Activated naive CD8-positive, alpha-beta T cell treated with anti-CD3 and anti-CD28 coated beads, Interleukin-2, amount 10 ng/mL, durations not matched to agents 7 days and 5 days (primary cell): ENCODE measurements at regions not wholly inside any gene's neighbourhood (a gene's known extent, or its start where the extent isn't known, plus 50 kb on each side); places are given as distances from the start of the nearest gene placed in this dataset.
"Not testable (repeated sequence)": the region's sequence is repeated elsewhere in the genome, so short reads cannot be mapped to it uniquely, and the experiment has no call there.

Source experiments
- ATAC-seq: fragments of 150-1000 bp; cut with Tn5 transposase; one replicate; pipeline ENCODE4 v1.10.0; 2021; ENCODE audit warnings: low read depth, moderate library complexity
- POLR2A ChIA-PET: fragments of 350-600 bp; sonication (Branson Sonifier 250); formaldehyde crosslinking; loops from one replicate; lab custom pipeline; 2021; ENCODE audit warnings: antibody characterized with exemption; lab: Charles Lee
- DNase-seq: peaks from one replicate; pipeline ENCODE4 v3.0.0; 2021
- H3K27ac Mint-ChIP-seq: one replicate; pipeline ENCODE4 v1.8.0; 2022; ENCODE audit warnings: mild to moderate bottlenecking, mixed read lengths
- H3K27me3 Mint-ChIP-seq: one replicate; pipeline ENCODE4 v1.8.0; 2022; ENCODE audit warnings: mild to moderate bottlenecking, moderate library complexity, mixed read lengths
- H3K36me3 Mint-ChIP-seq: one replicate; pipeline ENCODE4 v1.8.0; 2021; ENCODE audit warnings: mild to moderate bottlenecking, mixed read lengths
- H3K4me1 Mint-ChIP-seq: one replicate; pipeline ENCODE4 v1.8.0; 2021; ENCODE audit warnings: mixed read lengths
- H3K4me3 Mint-ChIP-seq: one replicate; pipeline ENCODE4 v1.8.0; 2022; ENCODE audit warnings: mild to moderate bottlenecking, moderate library complexity, mixed read lengths
- H3K9me3 Mint-ChIP-seq: one replicate; pipeline ENCODE4 v1.8.0; 2021; ENCODE audit warnings: mixed read lengths

DNA sequence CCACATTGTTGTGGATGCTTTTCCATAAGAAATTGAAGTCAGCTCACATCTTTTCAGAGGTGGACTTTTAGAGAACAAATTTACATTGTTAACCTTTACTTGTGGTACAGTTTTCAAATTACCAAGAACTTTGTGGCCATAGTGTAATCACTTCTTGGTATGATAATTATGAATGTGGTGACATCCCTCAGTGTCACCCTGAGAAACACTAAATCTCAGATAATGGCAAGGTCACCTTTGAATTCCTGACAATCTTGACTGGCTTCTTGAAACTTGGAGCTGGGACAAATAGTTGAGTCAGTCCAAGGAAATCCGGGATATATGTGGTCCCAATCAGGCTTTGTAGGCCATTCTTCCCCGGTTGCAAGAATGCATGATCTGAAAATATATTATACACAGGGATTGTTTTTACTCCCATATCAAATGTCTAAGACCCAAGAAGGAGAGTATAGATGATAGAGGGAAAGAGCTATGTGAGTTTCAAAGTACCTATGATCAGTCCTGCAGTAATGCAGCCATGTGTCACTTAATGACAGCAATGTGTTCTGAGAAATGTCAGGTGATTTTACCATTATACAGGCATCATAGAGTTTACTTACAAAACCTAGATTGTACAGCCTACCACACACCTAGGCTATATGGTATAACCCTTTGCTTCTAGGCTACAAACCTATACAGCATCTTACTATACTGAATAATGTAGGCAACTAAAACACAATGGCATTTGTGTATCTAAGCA, 120.8 kb upstream of the MTHFD1L start:
- ATAC-seq = no peak
- Mint-ChIP-seq H3K36me3 (no peaks in the 10 kb centered on the region), H3K4me1 (no peaks in the 10 kb centered on the region), H3K27me3 (peaks cover 13% of the 10 kb centered on the region), H3K27ac (no peak overlapping the region), H3K9me3 (no peaks in the 10 kb centered on the region), H3K4me3 (no peak overlapping the region)
- no peak for DNase-seq
- POLR2A ChIA-PET = no interaction called here

DNA sequence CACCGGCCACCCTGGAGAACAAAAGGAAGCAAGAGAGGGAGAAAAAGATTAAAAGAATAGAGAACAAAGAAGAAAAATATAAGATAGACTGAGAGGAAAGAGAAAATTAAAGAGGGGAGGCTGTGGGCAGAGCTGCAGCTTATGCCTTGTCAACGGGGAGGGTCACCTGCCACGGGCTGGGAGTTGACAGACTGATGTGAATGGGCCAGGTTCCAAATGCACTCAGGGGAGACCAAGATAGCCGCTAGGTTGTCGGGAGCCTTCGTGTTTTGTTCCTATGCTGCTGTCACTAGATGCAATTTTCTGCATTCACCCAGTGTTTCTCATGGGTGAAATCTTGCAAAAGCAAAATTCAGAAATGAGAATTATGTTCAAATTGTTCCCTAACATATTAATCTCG, 119.6 kb upstream of the MTHFD1L start:
- ATAC-seq (no peak), DNase-seq (no peak)
- POLR2A ChIA-PET = no interaction called here
- no peaks in the 10 kb centered on the region for H3K9me3 Mint-ChIP-seq
- no peaks in the 10 kb centered on the region for H3K36me3 Mint-ChIP-seq
- H3K4me3 Mint-ChIP-seq = no peak overlapping the region
- no peaks in the 10 kb centered on the region for H3K4me1 Mint-ChIP-seq
- H3K27ac Mint-ChIP-seq = no peak overlapping the region
- peaks cover 13% of the 10 kb centered on the region for H3K27me3 Mint-ChIP-seq

DNA sequence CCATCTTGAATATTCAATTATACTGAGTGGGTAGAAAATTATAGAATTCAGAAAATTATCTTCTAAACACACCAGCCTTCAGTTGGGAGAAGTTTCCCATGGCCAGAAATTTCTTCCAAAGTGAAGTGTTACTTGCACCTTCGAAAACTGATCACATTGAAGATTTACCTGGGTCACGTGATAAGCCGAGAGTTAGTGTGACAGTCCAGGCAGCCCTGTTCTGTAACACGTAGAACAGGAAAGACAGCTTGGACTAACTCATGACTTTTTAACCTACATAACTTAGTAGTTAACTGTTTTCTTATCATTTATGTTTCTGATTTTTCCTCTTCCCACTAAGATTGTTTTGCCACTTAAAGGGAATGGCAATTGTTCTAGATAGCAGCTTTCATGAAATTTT, 118.3 kb upstream of the MTHFD1L start:
- H3K27me3 Mint-ChIP-seq = peaks cover 13% of the 10 kb centered on the region
- H3K9me3 Mint-ChIP-seq = no peaks in the 10 kb centered on the region
- POLR2A ChIA-PET = no interaction called here
- DNase-seq (no peak), ATAC-seq (no peak)
- no peaks in the 10 kb centered on the region for H3K4me1 Mint-ChIP-seq
- H3K27ac Mint-ChIP-seq = no peak overlapping the region
- no peaks in the 10 kb centered on the region for H3K36me3 Mint-ChIP-seq
- no peak overlapping the region for H3K4me3 Mint-ChIP-seq

DNA sequence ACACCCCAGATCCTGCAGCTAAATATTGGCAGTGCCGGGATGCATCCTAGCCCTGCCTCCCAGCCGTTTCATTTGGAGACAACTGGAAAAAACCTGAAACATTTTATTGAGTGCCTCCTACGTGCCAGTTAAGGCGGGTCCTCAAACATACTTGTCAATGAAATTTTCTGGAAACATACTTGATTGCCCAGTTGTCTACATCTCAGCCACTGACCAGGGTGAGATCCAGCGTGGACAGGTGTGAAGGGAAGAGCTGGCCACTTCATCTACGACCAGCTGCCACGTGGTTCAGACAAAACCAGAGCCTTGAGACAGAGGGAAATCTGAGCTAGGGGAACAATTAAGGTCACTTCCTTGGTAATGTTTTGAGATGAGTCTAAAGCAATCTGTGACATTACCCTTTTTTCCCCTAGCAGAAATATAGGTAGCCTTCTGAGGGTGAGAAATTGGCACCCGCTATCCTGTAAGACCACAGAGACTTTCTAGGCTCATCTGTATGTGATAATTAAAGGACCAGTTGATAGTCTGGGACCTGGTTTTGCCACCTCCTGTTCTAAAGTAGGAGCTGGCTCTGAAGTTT, 116.3 kb upstream of the MTHFD1L start:
- DNase-seq (no peak), ATAC-seq (no peak)
- POLR2A ChIA-PET = interaction anchor here (0.7 kb wide), 1 partner anchor 334 kb away, joined by 4 read pairs; no protein-coding TSS in a partner anchor
- no peaks in the 10 kb centered on the region for H3K9me3 Mint-ChIP-seq
- H3K4me1 Mint-ChIP-seq = no peaks in the 10 kb centered on the region
- no peak overlapping the region for H3K4me3 Mint-ChIP-seq
- no peaks in the 10 kb centered on the region for H3K36me3 Mint-ChIP-seq
- H3K27me3 Mint-ChIP-seq = peaks cover 13% of the 10 kb centered on the region
- no peak overlapping the region for H3K27ac Mint-ChIP-seq

DNA sequence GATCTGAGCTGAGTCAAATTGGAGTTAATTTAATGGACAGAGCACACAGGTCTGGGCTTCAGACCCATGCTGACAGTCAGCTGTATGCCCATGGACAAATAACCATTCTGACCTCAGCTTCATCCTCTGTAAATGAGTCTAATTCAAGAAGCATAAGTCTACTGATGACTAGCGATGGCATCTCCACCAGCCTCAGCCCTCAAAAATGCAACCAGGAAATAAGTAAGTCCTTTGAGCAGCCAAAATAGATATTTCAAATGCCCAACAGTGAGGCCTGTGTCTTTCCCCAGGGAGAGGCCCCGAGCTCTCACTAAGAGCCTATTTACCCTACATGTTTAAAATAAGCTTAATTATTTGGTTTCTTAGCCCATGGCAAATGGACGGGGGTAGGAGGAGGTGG, 114.2 kb upstream of the MTHFD1L start:
- no peak overlapping the region for H3K27ac Mint-ChIP-seq
- H3K36me3 Mint-ChIP-seq = no peaks in the 10 kb centered on the region
- no peaks in the 10 kb centered on the region for H3K4me1 Mint-ChIP-seq
- POLR2A ChIA-PET = no interaction called here
- DNase-seq (no peak), ATAC-seq (no peak)
- H3K27me3 Mint-ChIP-seq = peaks cover 8% of the 10 kb centered on the region
- no peak overlapping the region for H3K4me3 Mint-ChIP-seq
- no peaks in the 10 kb centered on the region for H3K9me3 Mint-ChIP-seq

DNA sequence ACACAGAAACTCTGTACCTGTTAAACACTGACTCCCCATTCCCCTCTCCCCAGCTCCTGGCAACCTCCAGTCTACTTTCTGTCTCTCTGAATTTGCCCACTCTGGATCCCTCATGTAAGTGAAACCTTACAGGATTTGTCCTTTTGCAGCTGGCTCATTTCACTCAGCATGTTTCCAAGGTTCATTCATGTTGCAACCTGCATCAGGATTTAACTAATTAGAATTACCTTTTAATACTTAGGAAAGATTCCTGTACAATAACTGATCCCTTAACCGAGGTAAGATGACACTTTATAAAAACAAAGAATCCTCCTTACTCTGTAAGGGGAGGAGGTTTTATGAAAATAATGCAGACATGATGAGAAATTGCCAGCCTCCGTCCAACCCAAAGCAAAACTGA, 113.1 kb upstream of the MTHFD1L start:
- Mint-ChIP-seq H3K4me1 (no peaks in the 10 kb centered on the region), H3K27ac (no peak overlapping the region), H3K36me3 (no peaks in the 10 kb centered on the region), H3K9me3 (no peaks in the 10 kb centered on the region), H3K4me3 (no peak overlapping the region), H3K27me3 (peaks cover 2% of the 10 kb centered on the region)
- DNase-seq (no peak), ATAC-seq (no peak)
- POLR2A ChIA-PET = no interaction called here

DNA sequence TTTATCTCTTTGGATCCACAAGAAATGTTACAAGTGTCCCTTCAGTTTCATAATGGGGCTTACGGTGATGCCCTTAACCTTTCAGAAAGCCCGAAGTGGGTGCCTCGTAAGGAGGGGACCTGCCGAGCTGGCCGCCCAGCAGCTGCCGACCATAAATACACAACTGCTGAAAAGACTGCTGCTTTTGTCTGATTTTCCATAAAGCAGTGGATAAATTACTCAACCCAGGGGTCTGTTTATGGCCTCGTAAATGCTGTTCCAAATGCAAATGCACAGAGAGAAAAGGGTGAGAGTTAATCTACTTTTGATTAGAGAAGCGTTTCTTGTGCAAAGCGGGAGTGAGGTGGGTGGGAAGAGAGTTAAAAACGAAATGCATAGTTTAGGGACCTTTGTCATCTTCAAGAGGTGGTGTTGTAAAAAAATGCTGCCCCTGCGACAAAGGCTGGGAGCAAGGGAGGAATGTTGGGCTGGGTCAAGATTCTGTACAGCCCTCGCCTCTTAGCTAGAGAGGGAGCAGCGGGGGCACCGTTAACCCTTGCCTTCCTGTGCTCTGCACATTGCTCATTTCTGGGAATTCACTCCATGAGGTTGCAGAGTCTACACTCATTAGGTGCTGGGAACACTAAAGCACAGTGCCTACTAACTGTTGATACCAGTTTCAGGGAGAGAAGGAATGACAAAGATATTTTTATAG, 112.0 kb upstream of the MTHFD1L start:
- POLR2A ChIA-PET = no interaction called here
- H3K36me3 Mint-ChIP-seq = no peaks in the 10 kb centered on the region
- no peak overlapping the region for H3K27ac Mint-ChIP-seq
- no peaks in the 10 kb centered on the region for H3K4me1 Mint-ChIP-seq
- ATAC-seq (no peak), DNase-seq (no peak)
- H3K4me3 Mint-ChIP-seq = no peak overlapping the region
- peaks cover 2% of the 10 kb centered on the region for H3K27me3 Mint-ChIP-seq
- H3K9me3 Mint-ChIP-seq = no peaks in the 10 kb centered on the region

DNA sequence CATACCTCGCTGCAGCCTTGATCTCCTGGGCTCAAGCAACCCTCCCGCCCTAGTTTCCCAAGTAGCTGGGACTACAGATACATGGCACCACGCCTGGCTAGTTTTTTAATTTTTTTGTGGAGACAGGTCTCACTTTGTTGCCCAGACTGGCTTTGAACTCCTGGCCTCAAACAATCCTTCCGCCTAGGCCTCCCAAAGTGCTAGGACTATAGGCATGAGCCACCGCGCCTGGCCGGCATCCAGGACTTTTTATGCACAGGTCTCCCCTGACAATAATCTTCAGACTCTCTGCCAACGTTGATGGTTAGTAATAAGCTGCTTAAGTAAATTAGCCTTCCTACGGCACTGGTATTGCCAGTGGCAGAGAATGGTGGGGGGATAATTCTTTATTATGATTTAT, 110.5 kb upstream of the MTHFD1L start:
- Mint-ChIP-seq H3K27me3 (peaks cover 2% of the 10 kb centered on the region), H3K36me3 (no peaks in the 10 kb centered on the region), H3K9me3 (no peaks in the 10 kb centered on the region), H3K4me3 (no peak overlapping the region), H3K4me1 (no peaks in the 10 kb centered on the region), H3K27ac (no peak overlapping the region)
- POLR2A ChIA-PET = no interaction called here
- ATAC-seq (no peak), DNase-seq (no peak)

DNA sequence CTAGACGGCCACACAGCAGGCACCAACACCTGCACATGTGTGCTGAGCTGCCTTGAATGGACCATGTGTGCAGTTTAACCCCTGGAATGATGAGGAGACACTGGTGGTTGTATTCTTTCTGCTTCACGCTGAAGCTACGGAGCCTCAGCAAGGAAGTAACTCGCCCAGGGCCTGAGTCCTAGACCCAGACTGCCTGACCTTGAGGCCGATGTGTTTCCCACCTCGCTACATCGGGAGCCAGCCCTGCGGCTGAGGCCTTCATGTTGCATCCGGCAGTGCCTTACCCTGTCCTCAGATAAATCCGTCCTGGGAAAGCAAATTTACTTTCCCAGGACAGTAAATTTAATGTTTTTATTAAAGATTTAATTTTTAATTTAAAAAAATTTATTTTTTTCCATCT, 110.0 kb upstream of the MTHFD1L start:
- no peak overlapping the region for H3K4me3 Mint-ChIP-seq
- no peak overlapping the region for H3K27ac Mint-ChIP-seq
- H3K9me3 Mint-ChIP-seq = no peaks in the 10 kb centered on the region
- H3K27me3 Mint-ChIP-seq = peaks cover 2% of the 10 kb centered on the region
- POLR2A ChIA-PET = no interaction called here
- no peaks in the 10 kb centered on the region for H3K36me3 Mint-ChIP-seq
- ATAC-seq = no peak
- no peaks in the 10 kb centered on the region for H3K4me1 Mint-ChIP-seq
- DNase-seq = no peak

DNA sequence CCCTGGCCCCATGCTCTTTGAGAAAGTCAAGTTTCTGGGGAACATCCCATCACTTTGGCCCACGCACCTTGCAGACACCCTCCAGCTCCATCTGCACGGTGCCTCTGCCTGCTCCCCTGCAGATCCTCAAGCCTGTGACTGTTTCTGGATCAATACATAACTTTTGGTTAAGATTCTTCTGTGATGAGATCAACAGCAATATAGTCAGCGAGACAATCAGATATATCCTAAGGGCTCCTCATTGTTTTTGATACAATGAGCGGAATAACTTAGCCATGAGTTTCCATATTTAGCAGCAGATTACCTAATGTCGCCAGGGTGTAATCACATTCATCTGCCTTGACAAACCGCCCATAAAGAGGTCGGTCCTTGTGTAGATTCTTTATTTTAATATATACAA, 109.3 kb upstream of the MTHFD1L start:
- no peaks in the 10 kb centered on the region for H3K36me3 Mint-ChIP-seq
- no peak overlapping the region for H3K4me3 Mint-ChIP-seq
- H3K27ac Mint-ChIP-seq = no peak overlapping the region
- no peaks in the 10 kb centered on the region for H3K4me1 Mint-ChIP-seq
- peaks cover 2% of the 10 kb centered on the region for H3K27me3 Mint-ChIP-seq
- POLR2A ChIA-PET = no interaction called here
- no peak for ATAC-seq
- H3K9me3 Mint-ChIP-seq = no peaks in the 10 kb centered on the region
- no peak for DNase-seq

DNA sequence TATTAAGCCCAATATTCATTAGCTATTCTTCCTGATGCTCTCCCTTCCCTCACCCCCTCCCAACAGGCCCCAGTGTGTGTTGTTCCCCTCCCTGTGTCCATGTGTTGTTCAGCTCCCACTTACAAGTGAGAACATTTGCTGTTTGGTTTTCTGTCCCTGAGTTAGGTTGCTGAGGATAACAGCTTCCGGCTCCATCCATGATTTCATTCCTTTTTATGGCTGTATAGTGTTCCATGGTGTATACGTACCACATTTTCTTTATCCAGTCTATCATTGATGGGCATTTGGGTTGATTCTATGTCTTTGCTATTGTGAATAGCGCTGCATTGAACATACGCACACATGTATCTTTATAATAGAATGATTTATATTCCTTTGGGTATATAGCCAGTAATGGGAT, 107.7 kb upstream of the MTHFD1L start:
- DNase-seq, H3K9me3 Mint-ChIP-seq, H3K27ac Mint-ChIP-seq, H3K27me3 Mint-ChIP-seq, ATAC-seq, POLR2A ChIA-PET, H3K4me3 Mint-ChIP-seq, H3K4me1 Mint-ChIP-seq, H3K36me3 Mint-ChIP-seq: not testable (repeated sequence)

DNA sequence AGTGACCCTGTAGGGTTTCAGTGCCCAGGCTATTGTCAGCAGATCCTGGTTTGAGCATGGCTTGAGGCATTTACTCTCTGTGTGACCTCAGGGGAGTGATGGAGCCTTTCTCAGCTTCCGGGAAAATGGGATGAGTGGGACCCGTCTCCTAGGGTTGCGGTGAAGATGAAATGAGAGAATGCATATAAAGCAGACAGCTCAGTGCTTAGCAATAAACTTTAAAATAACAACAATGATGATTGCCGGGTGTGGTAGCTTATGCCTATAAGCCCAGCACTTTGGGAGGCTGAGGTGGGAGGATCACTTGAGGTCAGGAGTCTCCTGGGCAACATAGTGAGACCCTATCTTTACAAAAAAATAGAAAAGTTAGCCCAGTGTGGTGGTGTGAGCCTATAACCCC, 106.0 kb upstream of the MTHFD1L start:
- no peak overlapping the region for H3K4me3 Mint-ChIP-seq
- ATAC-seq (no peak), DNase-seq (no peak)
- H3K4me1 Mint-ChIP-seq = no peaks in the 10 kb centered on the region
- H3K27me3 Mint-ChIP-seq = peaks cover 2% of the 10 kb centered on the region
- POLR2A ChIA-PET = no interaction called here
- no peak overlapping the region for H3K27ac Mint-ChIP-seq
- no peaks in the 10 kb centered on the region for H3K9me3 Mint-ChIP-seq
- H3K36me3 Mint-ChIP-seq = no peaks in the 10 kb centered on the region

DNA sequence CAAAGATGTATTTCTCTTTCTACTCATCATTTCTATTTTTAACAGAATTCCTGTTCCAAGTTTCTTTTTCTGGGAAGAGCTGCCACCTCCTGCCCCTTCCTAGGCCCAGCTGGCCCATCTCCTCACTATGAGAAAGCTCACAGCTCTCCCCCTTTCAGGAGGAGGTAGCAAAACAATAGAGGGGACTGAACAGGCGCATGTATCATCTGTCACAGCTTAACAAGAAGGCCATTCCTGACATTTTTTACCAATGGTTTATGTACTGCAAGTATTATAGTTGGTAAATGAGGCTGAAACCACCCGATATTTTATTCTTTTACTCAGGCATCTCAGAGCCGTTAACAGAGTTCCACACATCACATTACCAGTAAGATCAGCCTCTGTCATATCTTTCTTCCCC, 103.7 kb upstream of the MTHFD1L start:
- Mint-ChIP-seq H3K9me3 (no peaks in the 10 kb centered on the region), H3K36me3 (no peaks in the 10 kb centered on the region), H3K4me3 (no peak overlapping the region), H3K27me3 (peaks cover 2% of the 10 kb centered on the region), H3K4me1 (no peaks in the 10 kb centered on the region), H3K27ac (no peak overlapping the region)
- DNase-seq = no peak
- POLR2A ChIA-PET = no interaction called here
- ATAC-seq = no peak
